NT2/D1 (cell line): ENCODE measurements at regions not wholly inside any gene's neighbourhood (a gene's known extent, or its start where the extent isn't known, plus 50 kb on each side); places are given as distances from the start of the nearest gene placed in this dataset.
A peak's percentile ranks its signal among the peaks of the same experiment; 100 is the strongest.

ENCODE experiments used
- SUZ12 ChIP-seq: IDR thresholded peaks from 2 replicates; pipeline ENCODE4 v1.6.1; 2011; ENCODE audit not compliant: insufficient read length, insufficient read depth; ENCODE audit errors: extremely low read depth
- YY1 ChIP-seq: IDR thresholded peaks from 2 replicates; pipeline ENCODE4 v1.6.1; 2011; ENCODE audit not compliant: insufficient read length, insufficient read depth
- ZNF274 ChIP-seq: IDR thresholded peaks from 2 replicates; pipeline ENCODE4 v1.6.1; 2011; ENCODE audit warnings: mild to moderate bottlenecking, low read depth, low read length

- TF ChIP-seq YY1 (peak; percentile 15), ZNF274 (no peak), SUZ12 (no peak)
Observed at GRCh38 chr4:55768291-55768690, 51.3 kb upstream of the EXOC1L start.
